Activated T-helper 9 cell treated with anti-CD3 and anti-CD28 coated beads, Interleukin-2, amount 50 U/mL, for 16 hours (primary cell): ENCODE measurements at regions not wholly inside any gene's neighbourhood (a gene's known extent, or its start where the extent isn't known, plus 50 kb on each side); places are given as distances from the start of the nearest gene placed in this dataset.

ENCODE experiments used
- DNase-seq: peaks from one replicate; pipeline ENCODE4 v3.0.0-alpha.2; 2020; ENCODE audit warnings: low read depth

DNA sequence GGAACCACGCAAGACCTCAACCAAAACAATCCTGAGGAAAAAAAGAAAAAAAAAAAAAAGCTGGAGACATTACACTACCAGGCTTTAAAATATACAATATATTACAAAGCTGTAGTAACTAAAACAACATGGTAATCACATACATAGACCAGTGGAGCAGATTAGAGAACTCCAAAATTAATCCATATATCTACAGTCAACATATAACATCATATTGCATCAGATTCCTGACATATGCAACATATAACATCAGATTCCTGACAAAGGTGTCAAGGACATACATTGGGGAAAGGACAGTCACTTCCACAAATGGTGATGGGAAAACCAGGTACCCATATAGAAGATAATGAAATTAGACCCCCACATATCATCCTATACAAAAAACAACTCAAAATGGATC lies 145.8 kb downstream of the BTG1 start:
- DNase-seq = no peak

DNA sequence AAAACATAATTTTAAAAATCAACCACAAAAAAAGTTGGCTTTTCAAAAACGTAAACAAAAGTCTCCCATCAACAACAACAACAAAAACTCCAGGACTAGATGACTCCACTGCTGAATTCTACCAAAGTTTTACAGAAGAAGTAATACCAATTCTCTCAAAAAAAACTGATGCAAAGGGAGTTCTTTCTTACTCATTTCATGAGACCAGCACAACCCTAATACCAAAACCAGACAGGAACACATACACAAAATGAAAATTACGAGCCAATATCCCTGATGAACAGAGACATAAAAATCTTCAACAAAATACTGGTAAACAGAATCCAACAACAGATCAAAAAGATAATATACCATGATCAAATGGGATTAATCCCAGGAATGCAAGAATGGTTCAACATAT lies 147.3 kb downstream of the BTG1 start:
- DNase-seq = no peak

DNA sequence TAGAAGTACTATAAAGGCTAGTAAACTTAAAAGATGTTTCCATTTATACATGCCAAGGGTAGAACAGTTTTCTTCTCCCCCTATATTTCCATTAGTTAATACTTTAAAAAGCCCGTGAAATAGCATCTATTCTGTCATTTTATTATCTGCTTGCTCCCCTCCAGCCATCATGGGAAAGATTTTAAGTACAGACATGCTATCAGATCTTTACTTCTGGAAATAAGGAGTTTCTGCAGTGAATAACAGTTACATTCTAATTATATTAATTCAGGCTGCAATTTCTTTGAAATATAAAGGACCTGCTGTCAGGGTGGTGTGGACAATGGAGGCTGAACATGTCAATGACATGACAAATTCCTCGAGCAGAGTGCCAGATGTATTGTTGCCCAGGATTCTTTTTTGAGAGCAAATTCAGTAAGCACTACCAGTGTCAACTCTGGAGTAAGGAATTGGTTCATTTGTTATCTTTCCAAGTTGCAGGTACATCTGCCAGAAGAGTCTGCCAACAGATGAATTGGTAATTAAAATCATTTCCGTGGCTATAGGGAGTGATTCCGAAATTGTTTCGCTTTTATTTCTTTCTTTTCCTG lies 151.3 kb downstream of the BTG1 start:
- DNase-seq = no peak

DNA sequence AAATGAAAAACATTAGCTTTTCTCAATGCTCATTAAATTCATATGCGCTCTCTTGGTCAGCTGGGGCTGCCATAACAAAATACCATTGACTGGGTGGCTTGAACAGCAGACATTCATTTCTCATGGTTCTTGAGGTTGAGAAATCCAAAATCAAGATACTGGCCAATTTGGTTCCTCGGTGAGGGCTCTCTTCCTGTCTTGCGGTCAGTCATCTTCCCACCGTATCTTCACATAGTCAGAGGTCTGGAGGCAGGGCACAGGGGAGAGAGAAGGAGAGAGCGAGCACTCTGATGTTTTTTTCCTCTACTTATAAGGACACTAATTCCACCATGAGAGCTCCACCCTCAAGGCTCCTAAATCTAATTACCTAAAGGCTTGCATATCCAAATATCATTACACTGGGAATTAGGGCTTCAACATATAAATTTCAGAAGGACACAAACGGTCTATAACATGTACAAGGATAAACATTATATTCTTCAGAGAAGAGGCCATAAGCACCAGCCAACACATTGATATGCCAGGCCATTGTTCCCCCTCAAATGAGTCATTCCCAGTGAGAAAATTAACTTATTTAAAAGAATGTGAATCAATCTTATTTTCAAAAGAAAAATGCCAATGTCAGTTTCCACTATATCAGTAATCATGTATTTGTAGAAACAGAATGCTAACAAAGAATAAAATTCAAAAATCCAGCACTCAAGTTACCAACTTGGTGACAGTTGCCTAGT lies 152.2 kb downstream of the BTG1 start:
- DNase-seq = no peak

DNA sequence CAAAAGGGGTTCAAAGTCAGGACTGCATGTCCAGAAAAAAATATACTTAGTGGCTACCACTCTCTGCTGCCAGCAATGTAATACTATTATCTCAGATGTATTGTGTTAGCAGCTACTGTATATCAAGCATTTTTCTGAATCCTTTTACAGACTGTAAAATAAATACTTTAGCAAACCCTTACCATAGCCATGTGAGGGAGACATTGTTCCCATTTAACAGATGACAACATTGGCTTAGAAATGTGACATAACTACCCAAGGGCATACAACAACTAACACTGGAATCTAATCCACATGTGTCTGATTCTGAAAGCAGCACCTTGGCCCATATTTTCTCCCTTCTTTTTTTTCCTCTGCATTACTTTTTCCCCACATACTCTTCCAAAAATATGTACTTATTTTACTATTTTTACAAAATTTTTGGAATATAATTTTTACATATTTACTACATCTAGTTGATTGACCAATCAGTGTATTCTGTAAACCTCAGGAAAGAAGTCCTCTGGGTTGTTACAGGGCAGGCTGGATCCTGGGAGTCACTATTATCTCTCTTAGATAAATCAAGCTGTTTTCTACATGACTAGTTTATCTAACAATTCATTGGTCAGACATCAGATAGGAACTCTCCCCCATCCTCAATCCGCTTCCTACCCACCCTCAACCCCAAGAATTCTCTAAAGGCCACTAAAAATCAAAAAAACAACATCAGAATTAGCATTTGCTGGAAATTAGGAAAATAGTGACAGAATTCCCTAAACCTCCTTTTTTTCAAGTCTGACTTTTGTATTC lies 154.1 kb downstream of the BTG1 start:
- no peak for DNase-seq

DNA sequence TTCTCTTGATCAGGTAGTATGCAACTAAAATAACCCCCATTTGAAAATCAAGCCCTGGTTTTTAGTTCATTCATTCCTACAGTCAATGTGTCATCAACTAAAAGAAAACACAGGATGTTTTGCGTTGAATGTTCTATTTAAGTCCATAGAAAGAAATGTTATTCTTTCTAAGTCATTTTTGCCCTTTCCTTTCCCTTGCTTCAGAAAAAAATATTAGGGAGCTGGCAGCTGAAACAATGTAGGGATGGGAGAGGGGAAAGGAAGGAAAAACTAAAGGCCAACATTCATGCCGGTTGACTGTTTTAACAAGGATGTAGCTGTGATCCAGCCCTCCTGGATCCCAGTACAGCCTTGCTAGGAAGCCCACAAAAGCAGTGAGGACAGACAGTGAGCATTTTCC lies 155.1 kb downstream of the BTG1 start:
- DNase-seq = no peak

DNA sequence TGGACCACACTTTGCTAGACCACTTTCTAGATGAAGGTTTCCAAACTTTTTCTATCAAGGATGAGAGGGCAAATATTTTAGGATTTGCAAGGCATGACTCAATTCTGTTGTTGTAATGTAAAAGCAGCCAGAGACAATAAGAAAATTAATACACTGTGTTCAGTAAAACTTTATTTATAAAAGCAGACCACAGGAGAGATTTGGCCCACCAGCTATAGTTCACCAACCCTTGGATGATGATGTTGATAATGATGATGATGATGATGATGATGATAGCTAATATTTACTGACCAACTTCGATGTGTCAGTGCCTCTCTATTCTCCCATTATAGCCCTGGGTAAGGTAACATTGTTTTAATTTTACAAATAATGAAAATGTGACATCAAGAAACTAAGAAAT lies 156.5 kb downstream of the BTG1 start:
- DNase-seq = no peak

DNA sequence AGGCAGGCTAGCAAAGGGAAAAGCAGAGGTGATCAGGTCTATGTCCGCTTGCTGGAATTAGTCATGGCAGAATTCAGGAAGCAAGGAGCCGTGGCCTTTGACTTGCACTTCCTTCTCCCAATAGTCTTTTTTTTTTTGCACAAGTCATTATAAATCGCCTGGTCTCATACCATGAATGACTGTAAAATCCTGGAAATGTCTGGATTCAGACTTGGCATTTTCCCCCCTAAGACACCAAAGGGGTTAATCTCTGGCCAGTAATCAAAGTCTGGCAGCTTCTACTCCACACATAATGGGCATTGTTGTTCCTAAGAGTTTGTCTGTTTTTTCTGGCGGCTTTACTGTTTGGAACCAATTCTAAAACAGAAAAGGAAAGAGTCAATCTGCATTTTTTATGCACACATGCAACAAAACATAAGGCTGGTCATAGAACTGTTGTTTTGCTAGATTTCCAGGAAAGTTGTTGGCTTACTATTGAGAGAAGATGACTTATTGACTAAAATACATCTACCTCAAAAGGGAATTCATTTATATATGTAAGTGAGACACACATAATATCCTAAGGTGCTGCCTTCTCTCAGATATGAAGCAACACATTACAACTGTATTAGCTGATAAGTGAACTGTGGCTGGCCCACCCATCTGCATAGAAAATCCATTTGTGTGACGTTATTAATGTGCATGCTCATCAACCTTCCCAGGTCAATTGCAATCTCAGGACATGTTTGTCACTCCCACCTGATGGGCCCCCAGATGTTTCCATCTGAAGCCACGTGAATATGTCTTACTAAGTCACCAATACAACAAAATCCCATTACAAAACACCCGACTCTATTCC lies 157.3 kb downstream of the BTG1 start:
- DNase-seq = no peak

DNA sequence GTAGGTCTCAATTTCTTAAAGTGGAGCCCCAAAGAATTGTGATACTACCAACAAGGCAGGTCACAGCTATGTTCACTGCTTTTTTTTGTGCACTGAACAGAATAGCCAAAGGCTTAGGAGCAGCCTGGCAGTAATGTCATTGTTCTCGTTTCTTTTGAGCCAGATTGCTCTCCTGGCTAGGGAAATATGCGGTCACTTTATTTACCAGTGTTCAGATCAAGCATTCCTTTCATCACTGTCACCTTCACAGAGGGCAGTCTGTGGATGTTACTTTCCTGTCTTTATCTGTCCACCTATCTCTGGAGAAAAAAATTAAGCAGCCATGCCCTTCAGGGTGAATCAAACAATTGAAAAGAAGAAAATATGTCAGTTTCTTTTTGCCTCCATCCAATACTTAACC lies 159.6 kb downstream of the BTG1 start:
- DNase-seq = no peak

DNA sequence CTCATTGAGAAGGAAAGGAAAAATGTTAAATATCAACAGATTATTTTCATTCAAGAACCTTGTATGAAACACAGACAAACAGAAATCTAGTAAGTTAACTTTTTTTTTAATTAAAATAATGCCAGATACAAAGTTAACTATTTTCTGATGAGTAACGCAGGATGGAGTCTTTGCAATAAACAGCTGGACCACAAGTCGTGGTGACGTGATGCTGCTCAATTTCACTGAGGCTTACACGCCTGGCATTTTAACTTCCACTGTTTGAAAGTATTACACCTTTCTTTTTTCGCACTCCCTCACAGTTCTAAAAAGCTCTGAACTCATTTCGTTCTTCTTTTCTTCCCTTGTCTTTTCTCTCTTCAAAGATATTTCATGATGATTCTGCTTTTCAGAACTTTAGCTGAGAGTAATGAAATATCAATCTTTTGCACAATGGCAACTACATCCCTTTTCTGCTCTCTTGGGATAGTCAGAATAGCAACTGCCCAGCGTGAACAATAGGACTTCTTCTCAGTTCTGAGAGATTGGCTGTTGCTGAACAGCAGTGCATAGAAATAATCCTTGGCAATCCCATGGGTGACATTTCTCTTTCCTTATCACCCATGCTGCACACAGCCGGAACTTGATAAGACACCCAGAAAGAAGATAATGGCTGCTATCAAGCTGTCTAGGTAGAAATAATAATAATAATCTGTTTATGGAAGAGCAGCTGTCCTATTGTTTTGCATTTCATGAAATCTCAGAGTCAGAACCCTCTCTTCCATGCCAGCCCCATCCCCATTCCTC lies 160.5 kb downstream of the BTG1 start:
- DNase-seq = no peak

DNA sequence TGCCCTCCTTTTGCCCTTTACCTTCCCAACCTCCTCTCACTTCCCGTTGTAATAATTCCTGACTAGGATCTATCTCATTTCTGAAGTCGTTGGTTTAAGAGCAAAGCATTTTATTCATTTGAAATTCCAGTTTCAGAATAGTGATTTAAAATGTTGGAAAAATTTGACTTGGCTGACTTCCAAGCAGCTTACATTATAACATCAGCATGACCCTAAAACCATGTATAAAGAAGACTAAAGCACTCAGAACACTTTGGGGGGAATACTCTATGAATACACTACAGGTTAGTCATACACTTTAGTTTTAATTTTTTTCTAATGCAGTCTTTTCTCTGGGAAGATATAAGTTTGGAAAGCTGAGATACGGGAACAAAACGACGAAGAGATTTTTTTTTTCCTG lies 161.1 kb downstream of the BTG1 start:
- no peak for DNase-seq

DNA sequence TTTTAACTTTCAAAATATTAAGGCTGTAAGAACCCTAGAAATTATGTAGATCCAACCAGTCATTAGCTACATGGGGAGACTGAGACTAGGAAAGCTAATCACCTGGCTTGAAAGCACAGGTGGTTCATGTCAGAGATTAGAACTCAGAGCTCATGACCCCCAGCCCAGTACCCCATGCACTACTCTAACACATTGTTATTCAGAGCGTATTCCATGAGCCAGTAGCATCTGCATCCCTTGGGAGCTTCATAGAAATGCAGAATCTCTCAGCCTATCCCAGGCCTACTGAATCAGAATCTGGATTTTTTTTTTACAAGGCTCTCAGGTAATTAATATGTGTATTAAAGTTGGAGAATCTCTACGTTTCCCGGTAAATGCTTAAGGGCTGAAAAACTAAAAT lies 161.7 kb downstream of the BTG1 start:
- no peak for DNase-seq

DNA sequence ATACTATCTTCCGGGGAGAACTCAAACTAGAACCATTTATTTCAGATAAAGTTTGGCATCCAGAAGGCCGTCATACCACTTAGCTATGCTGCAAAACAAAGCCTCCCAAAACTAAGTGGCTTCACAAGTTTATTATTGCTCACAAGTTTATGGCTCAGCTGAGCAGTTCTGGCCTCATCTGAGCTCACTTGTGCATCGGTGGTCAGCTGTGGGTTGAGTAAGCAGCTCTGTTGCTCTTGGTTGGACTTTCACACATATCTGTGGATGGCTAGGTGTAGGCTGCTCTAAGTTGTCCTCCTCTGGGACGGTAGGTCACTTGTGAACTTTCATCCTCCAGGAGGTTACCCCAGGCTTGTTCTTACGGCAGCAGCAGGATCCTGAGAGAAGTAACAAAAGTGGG lies 162.7 kb downstream of the BTG1 start:
- no peak for DNase-seq

DNA sequence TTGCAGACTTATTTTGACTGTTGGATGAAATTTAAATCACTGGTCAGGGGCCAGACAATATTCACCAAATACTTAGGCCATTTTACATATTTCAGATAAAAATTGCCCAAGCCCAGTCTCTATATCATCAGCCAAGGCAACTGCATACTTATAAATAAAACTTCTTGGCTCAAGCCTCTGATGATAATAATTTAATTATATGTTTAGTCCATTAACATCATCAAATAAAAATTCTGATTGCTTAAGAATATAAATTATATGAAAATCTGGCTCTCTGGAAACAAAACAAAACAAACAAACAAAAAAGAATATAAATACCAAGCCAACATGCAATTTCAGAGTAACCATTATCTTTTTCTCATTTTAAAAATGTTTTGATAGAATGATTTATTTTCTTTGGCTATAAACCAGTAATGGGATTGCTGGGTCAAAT lies 165.2 kb downstream of the BTG1 start:
- no peak for DNase-seq

DNA sequence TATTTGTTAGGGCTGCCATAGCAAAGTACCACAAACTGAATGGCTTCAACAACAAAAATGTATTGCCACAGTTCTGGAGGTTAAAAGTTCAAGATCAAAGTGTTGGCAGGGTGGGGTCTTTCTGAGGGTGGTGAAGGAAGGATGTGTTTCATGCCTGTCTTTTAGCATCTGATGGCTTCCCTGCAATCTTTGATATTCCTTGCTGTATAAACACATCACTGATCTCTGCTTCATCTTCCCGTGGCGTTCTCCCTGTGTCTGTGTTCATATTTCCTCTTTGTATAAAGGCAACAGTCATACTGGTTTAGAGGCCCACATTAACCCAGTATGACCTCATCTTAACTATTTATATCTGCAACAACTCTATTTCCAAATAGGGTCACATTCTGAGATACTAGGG lies 167.5 kb downstream of the BTG1 start:
- no peak for DNase-seq

DNA sequence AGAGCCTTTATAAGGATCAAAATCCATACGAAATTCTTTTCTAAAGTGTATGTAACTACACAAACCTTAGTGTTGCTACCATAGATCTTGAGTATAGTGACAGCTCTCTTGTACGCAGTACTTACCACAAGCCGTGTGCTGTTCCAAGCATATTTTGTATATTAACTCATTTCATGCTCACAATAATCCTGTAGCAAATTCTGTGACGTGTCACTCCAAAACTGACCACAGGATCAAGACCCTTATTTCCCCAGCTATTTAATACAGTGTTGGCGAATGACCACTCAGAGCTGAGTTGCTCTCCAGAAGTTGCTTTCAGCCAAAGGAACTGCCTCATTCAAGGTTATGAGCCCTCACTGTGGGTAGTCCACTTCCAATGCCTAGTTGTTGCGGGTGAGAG lies 169.8 kb downstream of the BTG1 start:
- no peak for DNase-seq

DNA sequence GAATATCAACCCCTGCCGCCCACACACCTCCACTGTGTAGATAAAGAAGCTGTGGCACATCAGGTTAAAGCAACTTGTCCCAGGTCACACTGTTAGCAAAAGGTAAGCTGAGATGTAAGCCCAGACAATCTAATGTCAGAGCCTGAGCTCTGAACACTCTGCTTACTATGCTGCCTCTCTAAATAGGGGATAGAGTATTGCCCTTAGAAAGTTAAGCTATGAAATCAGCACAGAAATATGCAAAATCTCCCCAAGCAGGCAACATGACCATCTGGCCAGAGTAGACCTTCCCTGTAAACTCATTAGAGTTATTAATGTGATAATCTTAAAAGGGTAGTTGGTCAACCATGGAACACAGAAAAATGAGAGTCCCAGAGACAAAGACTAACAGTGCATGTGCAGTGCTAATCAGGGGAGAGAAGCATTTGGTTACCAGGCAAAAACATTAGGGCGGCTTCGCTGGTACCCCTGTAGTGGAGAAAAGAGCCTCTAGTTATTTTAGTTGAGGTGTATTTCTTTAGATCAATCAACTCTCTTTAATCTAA lies 171.0 kb downstream of the BTG1 start:
- no peak for DNase-seq

DNA sequence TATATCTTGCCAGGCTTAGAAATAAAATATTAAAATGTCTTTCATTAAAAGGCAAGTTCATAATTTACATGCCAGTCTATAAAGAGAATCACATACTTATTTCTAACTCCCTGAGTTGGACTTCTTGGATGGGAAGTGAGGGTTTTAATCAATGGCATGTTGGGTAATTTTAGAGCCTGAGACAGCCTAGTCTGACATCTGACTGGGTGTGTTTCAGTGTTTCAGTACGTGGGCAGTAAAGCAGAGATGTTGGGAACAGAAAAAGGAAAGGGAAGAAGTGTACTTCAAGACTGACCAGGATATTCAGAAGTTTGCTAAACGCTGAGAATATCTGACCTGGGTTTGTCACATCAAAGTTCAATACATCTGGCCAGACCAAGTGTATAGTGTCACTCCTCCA lies 171.8 kb downstream of the BTG1 start:
- no peak for DNase-seq

DNA sequence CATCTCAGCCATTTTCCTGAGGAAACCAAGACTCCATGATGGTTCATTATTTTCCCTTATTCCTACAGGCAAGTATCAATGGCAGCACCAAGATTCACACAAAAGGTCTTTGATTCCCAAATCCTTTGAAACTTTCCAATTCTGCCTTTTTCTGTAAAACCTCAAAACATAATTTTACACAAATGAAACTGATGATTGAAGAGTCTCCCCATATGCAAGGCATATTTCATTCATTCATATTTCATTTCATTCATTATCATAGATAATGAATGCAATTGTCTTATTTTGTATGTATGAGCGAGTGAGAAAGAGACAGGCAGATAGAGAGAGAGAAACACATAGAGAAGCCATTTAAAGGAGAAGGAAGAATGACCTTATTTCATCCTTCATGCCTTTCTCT lies 172.8 kb downstream of the BTG1 start:
- DNase-seq = no peak

DNA sequence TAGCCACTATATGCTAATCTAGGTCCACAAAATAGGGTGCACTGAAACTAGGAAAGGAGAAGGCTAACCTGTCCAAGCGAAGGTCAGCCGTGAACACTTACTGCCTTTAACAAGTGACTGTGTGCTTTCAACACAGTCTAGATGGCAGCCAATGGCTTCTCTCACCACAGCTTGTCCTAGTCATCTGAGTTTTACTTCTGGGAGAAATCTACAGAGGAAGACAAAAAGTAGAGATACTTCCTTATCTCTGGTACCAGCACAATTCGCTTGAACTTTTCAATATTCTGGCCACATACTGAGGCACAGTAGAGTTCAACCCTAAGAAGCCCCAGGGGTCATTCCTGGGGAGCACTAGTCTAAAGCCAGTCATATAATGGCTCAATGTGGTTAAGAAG lies 176.9 kb downstream of the BTG1 start:
- no peak for DNase-seq

DNA sequence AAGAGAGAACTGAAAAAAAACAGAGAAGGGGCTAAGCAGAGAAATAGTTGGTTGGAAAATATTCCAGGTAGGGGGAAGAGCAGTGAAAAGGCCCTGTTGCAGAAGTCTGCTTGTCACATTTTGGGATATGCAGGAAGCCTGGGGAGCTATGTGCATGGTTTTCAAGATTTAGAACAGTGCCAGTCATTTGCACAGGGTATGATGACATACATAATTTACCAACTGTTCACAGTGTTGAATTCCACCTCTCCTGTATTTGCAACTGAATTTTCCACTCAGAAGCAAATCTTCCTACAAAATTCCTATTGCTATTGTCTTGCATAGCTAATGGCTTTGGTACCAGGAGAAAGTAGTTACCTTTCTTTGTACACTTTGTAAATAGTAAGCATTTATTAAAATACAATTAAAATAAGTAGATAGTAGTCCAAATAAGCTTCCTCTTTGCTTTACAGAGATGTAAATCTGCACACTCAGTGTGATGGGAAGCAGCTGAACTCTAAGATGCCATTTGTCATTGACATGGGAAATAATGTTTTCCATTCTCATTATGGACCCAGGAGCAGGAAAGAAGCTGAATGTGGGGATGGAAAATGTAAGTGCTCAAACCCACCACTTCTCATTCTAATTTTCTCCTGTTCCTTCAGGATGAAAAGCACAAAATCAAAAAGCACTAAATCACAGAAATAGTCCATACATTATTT lies 177.4 kb downstream of the BTG1 start:
- no peak for DNase-seq
